ENCODE measurements at regions not wholly inside any gene's neighbourhood (a gene's known extent, or its start where the extent isn't known, plus 50 kb on each side); places are given as distances from the start of the nearest gene placed in this dataset.

GRCh38 chr22:49487950-49488349 lies 339.7 kb downstream of the BRD1 start:
- Histone ChIP-seq H3K9me3 (replicated peaks in 1 of 3) (no peaks in the 10 kb centered on the region), H3K27me3 (no peaks in the 10 kb centered on the region), H3K36me3 (replicated peaks in 1 of 2) (no peaks in the 10 kb centered on the region), H3K4me3 (no peak overlapping the region), H3K27ac (no peak overlapping the region), H3K4me1 (replicated peaks in 1 of 2) (no peaks in the 10 kb centered on the region)
- no peak for TF ChIP-seq POLR2A (IDR thresholded peaks at IDR 0.05)
- TF ChIP-seq, protein P1, sequence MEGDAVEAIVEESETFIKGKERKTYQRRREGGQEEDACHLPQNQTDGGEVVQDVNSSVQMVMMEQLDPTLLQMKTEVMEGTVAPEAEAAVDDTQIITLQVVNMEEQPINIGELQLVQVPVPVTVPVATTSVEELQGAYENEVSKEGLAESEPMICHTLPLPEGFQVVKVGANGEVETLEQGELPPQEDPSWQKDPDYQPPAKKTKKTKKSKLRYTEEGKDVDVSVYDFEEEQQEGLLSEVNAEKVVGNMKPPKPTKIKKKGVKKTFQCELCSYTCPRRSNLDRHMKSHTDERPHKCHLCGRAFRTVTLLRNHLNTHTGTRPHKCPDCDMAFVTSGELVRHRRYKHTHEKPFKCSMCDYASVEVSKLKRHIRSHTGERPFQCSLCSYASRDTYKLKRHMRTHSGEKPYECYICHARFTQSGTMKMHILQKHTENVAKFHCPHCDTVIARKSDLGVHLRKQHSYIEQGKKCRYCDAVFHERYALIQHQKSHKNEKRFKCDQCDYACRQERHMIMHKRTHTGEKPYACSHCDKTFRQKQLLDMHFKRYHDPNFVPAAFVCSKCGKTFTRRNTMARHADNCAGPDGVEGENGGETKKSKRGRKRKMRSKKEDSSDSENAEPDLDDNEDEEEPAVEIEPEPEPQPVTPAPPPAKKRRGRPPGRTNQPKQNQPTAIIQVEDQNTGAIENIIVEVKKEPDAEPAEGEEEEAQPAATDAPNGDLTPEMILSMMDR (IDR thresholded peaks at IDR 0.05) = no peak
- 33 to 50% (median 42%) methylated on average over 9 to 11 of the region's 11 CpGs for WGBS, 4 donors
- peak in 1 of 7 donors; percentile 20 for DNase-seq
- intact Hi-C loops (cut with DNase I) = no loop called here

- Histone ChIP-seq H3K4me1 (replicated peaks in 1 of 2) (no peaks in the 10 kb centered on the region), H3K4me3 (no peak overlapping the region), H3K36me3 (replicated peaks in 1 of 2) (no peaks in the 10 kb centered on the region), H3K27me3 (peaks cover 8% of the 10 kb centered on the region), H3K27ac (no peak overlapping the region), H3K9me3 (replicated peaks in 1 of 3) (no peaks in the 10 kb centered on the region)
- 82 to 90% (median 89%) methylated on average over 6 to 7 of the region's 7 CpGs for WGBS, 4 donors
- no peak for DNase-seq
- TF ChIP-seq, protein P1 (IDR thresholded peaks at IDR 0.05) = no peak
- no peak for TF ChIP-seq POLR2A (IDR thresholded peaks at IDR 0.05)
- intact Hi-C loops (cut with DNase I) = no loop called here
Observed at GRCh38 chr22:49486225-49486624, 341.4 kb downstream of the BRD1 start.

DNA sequence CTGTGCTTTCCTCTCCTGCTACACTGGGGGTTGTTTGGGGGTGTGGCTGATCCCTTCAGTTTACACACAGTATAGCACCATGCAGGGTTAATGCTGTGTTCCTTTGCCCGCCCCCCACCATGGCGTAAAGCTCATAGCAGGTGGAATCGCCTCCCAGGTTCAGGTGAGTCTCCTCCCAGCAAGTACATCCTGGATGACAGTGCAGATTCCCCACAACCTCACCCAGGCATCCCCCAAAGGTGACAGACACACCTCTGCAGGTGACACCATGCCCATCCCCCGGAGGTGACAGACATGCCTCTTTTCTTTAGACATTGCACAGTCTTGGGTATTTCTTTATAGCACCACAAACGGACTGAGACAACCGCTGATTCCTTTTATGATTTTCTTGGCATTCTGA lies 343.7 kb downstream of the BRD1 start:
- Histone ChIP-seq H3K9me3 (replicated peaks in 1 of 3) (no peaks in the 10 kb centered on the region), H3K27ac (no peak overlapping the region), H3K4me3 (no peak overlapping the region), H3K4me1 (replicated peaks in 1 of 2) (no peaks in the 10 kb centered on the region), H3K27me3 (peaks cover 9% of the 10 kb centered on the region), H3K36me3 (replicated peaks in 1 of 2) (no peaks in the 10 kb centered on the region)
- 75 to 81% (median 78%) methylated on average over 6 of the region's 6 CpGs for WGBS, 4 donors
- TF ChIP-seq, protein P1 (IDR thresholded peaks at IDR 0.05) = no peak
- TF ChIP-seq POLR2A (IDR thresholded peaks at IDR 0.05) = no peak
- intact Hi-C loops (cut with DNase I) = no loop called here
- no peak for DNase-seq

GRCh38 chr22:49483281-49483870 lies 344.3 kb downstream of the BRD1 start:
- H3K4me1 ChIP-seq (replicated peaks in 1 of 2) = no peaks in the 10 kb centered on the region
- H3K27me3 ChIP-seq = peaks cover 9% of the 10 kb centered on the region
- WGBS, 4 donors = 76 to 87% (median 87%) methylated on average over 15 to 17 of the region's 17 CpGs
- H3K9me3 ChIP-seq (replicated peaks in 1 of 3) = no peaks in the 10 kb centered on the region
- no peak overlapping the region for H3K4me3 ChIP-seq
- no peak for TF ChIP-seq POLR2A (IDR thresholded peaks at IDR 0.05)
- TF ChIP-seq, protein P1 (IDR thresholded peaks at IDR 0.05) = no peak
- no peaks in the 10 kb centered on the region for H3K36me3 ChIP-seq (replicated peaks in 1 of 2)
- intact Hi-C loops (cut with DNase I) = no loop called here
- no peak for DNase-seq
- H3K27ac ChIP-seq = no peak overlapping the region

Data from adrenal gland (tissue), 9 donors.